HG02885 (cell line): ENCODE measurements at regions not wholly inside any gene's neighbourhood (a gene's known extent, or its start where the extent isn't known, plus 50 kb on each side); places are given as distances from the start of the nearest gene placed in this dataset.
"Not testable (repeated sequence)": the region's sequence is repeated elsewhere in the genome, so short reads cannot be mapped to it uniquely, and the experiment has no call there.

ENCODE experiments used
- ATAC-seq: cut with Tn5 transposase; IDR thresholded peaks from one replicate; pipeline ENCODE4 v1.9.1; 2021; ENCODE audit warnings: mild to moderate bottlenecking; ENCODE audit not compliant: unreplicated experiment, poor library complexity

GRCh38 chr9:78699217-78699616 is 402.3 kb downstream of the PSAT1 start:
- not testable (repeated sequence) for ATAC-seq

GRCh38 chr9:78704153-78704552 is 407.2 kb downstream of the PSAT1 start:
- ATAC-seq, result not testable (repeated sequence)

- peak; percentile 48 for ATAC-seq
Measured at GRCh38 chr9:78707080-78707479, 410.2 kb downstream of the PSAT1 start.

GRCh38 chr9:78707481-78707991 is 410.6 kb downstream of the PSAT1 start:
- peak; percentile 97 for ATAC-seq

- ATAC-seq, result no peak
Measured at GRCh38 chr9:78712903-78713613, 416.1 kb downstream of the PSAT1 start.

- ATAC-seq, result no peak
Measured at GRCh38 chr9:78713614-78714405, 416.9 kb downstream of the PSAT1 start.

GRCh38 chr9:78714576-78714975 is 417.7 kb downstream of the PSAT1 start:
- ATAC-seq, result no peak

- not testable (repeated sequence) for ATAC-seq
Measured at GRCh38 chr9:78719029-78719428, 422.1 kb downstream of the PSAT1 start.

GRCh38 chr9:78724896-78725295 is 428.0 kb downstream of the PSAT1 start:
- ATAC-seq, result no peak

GRCh38 chr9:78725503-78725902 is 428.6 kb downstream of the PSAT1 start:
- ATAC-seq, result peak; percentile 37

GRCh38 chr9:78745331-78745730 is 448.4 kb downstream of the PSAT1 start:
- ATAC-seq, result no peak

GRCh38 chr9:78746010-78746409 is 449.1 kb downstream of the PSAT1 start:
- ATAC-seq, result no peak

- ATAC-seq, result no peak
Measured at GRCh38 chr9:78753039-78753438, 456.1 kb downstream of the PSAT1 start.

GRCh38 chr9:78756813-78757510 is 460.0 kb downstream of the PSAT1 start:
- peak; percentile 73 for ATAC-seq

- no peak for ATAC-seq
Measured at GRCh38 chr9:78763424-78763823, 466.5 kb downstream of the PSAT1 start.

GRCh38 chr9:78765861-78766260 is 468.9 kb downstream of the PSAT1 start:
- ATAC-seq, result no peak

GRCh38 chr9:78767490-78767889 is 470.6 kb downstream of the PSAT1 start:
- no peak for ATAC-seq

- ATAC-seq, result no peak
Measured at GRCh38 chr9:78769690-78770089, 472.8 kb downstream of the PSAT1 start.

- no peak for ATAC-seq
Measured at GRCh38 chr9:78775211-78775610, 478.3 kb downstream of the PSAT1 start.

- no peak for ATAC-seq
Measured at GRCh38 chr9:78775696-78776295, 478.9 kb downstream of the PSAT1 start.
